AG20443 (cell line): ENCODE measurements at regions not wholly inside any gene's neighbourhood (a gene's known extent, or its start where the extent isn't known, plus 50 kb on each side); places are given as distances from the start of the nearest gene placed in this dataset.

Experiments used
- DNase-seq: peaks from one replicate; pipeline ENCODE4 v3.0.0; 2012; ENCODE audit warnings: low spot score, mixed read lengths

- DNase-seq, result no peak
These were observed 60.8 kb upstream of the WLS start for GRCh38 chr1:68293122-68293521.

DNA sequence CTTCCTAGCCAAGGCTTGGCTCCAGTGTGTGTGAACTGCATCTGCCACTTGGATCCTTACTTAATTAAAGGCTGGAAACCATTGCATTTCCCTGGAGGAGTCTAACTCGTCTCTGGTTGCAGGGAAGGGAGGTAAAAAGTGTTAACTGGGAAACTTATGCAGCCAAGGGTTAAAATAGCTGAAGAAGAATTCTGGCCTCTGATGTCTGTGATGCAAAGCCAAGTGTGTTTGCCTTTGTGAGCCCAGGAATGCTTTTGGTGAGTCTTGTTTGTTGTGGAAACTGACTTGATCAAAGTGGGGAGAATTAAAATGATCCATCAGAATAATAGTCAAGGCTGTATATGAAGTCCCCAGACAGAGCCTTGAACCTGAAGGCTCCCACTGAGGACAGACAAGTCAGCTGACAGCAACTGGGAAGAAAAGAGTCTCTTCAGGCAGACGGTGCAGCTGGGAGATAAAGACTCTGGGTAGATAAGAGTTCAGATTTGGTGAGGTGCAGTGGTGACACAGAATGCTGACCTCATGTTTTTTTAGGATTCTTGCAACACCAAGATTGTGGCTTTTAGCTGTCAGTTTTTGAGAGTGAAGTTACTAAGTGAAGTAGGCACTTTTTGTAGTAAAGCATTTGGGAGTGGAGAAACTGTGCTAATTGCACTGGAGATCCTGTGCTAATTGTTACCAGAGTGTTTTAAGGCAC, 59.5 kb upstream of the WLS start:
- no peak for DNase-seq

- DNase-seq, result no peak
These were observed 54.9 kb upstream of the WLS start for GRCh38 chr1:68287241-68287640.

DNA sequence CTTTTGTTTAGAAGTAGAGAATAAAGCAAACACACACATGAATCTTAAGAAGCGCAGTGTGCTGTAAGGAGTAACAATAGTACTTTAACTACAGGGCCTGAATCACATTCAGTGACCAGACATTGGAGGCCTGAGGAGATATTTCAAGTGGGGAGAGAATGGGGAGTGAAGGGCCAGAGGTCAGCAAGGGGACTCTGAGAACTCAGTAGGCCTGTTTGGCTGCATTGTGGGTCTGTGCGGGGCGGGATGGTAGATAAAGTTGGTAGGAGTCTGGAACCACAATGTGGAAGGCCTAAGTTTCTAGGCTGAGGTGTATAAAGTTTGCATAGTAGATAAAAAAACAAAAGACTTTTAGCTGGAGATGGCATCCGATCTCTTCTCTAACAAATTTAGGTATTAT, 52.7 kb upstream of the WLS start:
- no peak for DNase-seq

GRCh38 chr1:68281946-68282615, 49.8 kb upstream of the WLS start:
- DNase-seq, result no peak
